GM12878 (cell line): ENCODE measurements at regions not wholly inside any gene's neighbourhood (a gene's known extent, or its start where the extent isn't known, plus 50 kb on each side); places are given as distances from the start of the nearest gene placed in this dataset.

Source experiments
- ATAC-seq: fragments of 200-7000 bp; cut with Tn5 transposase; 3 replicates; pipeline ENCODE4 v1.9.1; 2020; ENCODE audit warnings: mild to moderate bottlenecking, moderate library complexity
- BruUV-seq: library from RNA; stranded (reverse); fragments of 400-500 nt; replicated peaks from 2 replicates; lab custom pipeline; 2021; lab: Mats Ljungman, UMichigan
- CTCF ChIA-PET: fragments of 300-600 bp; sonication (Branson Sonifier 250); formaldehyde crosslinking; extraction: SDS; loops from one replicate; lab custom pipeline; 2021; ENCODE audit warnings: inconsistent platforms; lab: Yijun Ruan, JAX
- POLR2A ChIA-PET: fragments of 350-600 bp; formaldehyde crosslinking; extraction: SDS; loops from one replicate; lab custom pipeline; 2021; ENCODE audit warnings: inconsistent platforms; lab: Charles Lee
- RAD21 ChIA-PET: fragments of 300-600 bp; sonication (Branson Sonifier 250); formaldehyde crosslinking; loops from one replicate; lab custom pipeline; 2023; ENCODE audit warnings: antibody characterized with exemption; ENCODE audit not compliant: unreplicated experiment; lab: Charles Lee
- SMC1A ChIA-PET: fragments of 300-600 bp; sonication (Branson Sonifier 250); formaldehyde crosslinking; loops from one replicate; lab custom pipeline; 2023; ENCODE audit not compliant: unreplicated experiment, uncharacterized antibody; lab: Charles Lee
- DNase-seq: peaks from one replicate; pipeline ENCODE4 v3.0.0-alpha.2; 2011; ENCODE audit warnings: low read depth, low spot score
- FAIRE-seq: peaks from 3 replicates; lab custom pipeline; 2011; peaks lifted over from hg19 to GRCh38; lab: Jason Lieb, UNC
- H2AFZ ChIP-seq: 2 replicates; pipeline ENCODE4 v1.6.0; 2011; ENCODE audit warnings: low read depth, low read length, control low read depth; ENCODE audit not compliant: control insufficient read depth
- H3K27ac ChIP-seq: 2 replicates; pipeline ENCODE4 v1.5.1; 2011; ENCODE audit warnings: control low read depth; ENCODE audit not compliant: control insufficient read depth, insufficient read depth
- H3K27me3 ChIP-seq, 2 experiments: replicated peaks in 1 of 2; 2 replicates each; pipeline versions ENCODE4 v1.6.0 to v1.6.1; 2011; ENCODE audit warnings: low read length in 1 of 2; ENCODE audit not compliant: control insufficient read depth in 2 of 2, insufficient read depth in 2 of 2
- H3K36me3 ChIP-seq, 2 experiments: 2 replicates each; pipeline ENCODE4 v1.5.1; 2011; ENCODE audit warnings: low read length in 1 of 2; ENCODE audit not compliant: control insufficient read depth in 2 of 2, insufficient read depth in 2 of 2
- H3K4me1 ChIP-seq: 2 replicates; pipeline ENCODE4 v1.6.1; 2011; ENCODE audit warnings: mild to moderate bottlenecking, low read length, moderate library complexity, mixed read lengths; ENCODE audit not compliant: control insufficient read depth, insufficient read depth
- H3K4me2 ChIP-seq: 2 replicates; pipeline ENCODE4 v1.6.0; 2011; ENCODE audit warnings: control low read depth; ENCODE audit not compliant: control insufficient read depth, insufficient read depth
- H3K4me3 ChIP-seq: fragments of 200-600 bp; sonication (generic); 2 replicates; pipeline ENCODE4 v1.5.1; 2016
- H3K79me2 ChIP-seq: 2 replicates; pipeline ENCODE4 v1.6.0; 2011; ENCODE audit warnings: low read length; ENCODE audit not compliant: control insufficient read depth, insufficient read depth
- H3K9ac ChIP-seq: 2 replicates; pipeline ENCODE4 v1.8.0; 2011; ENCODE audit warnings: low read length, control low read depth, mixed read lengths; ENCODE audit not compliant: control insufficient read depth, insufficient read depth
- H3K9me3 ChIP-seq: replicated peaks from 3 replicates; pipeline ENCODE4 v1.5.1; 2011; ENCODE audit warnings: mild to moderate bottlenecking, low read length; ENCODE audit not compliant: control insufficient read depth, insufficient read depth
- H4K20me1 ChIP-seq: 2 replicates; pipeline ENCODE4 v1.6.0; 2011; ENCODE audit not compliant: control insufficient read depth, insufficient read depth
- ATF7 ChIP-seq: fragments of 450-650 bp; IDR thresholded peaks from 2 replicates; pipeline ENCODE4 v1.6.1; 2016; ENCODE audit warnings: low read depth, mild to moderate bottlenecking
- CBX3 ChIP-seq: fragments of 200-600 bp; sonication (generic); IDR thresholded peaks from 2 replicates; pipeline ENCODE4 v1.6.1; 2016; ENCODE audit warnings: low read depth, borderline replicate concordance
- EED ChIP-seq: sonication (generic); IDR thresholded peaks from 2 replicates; pipeline ENCODE4 v1.6.1; 2016; ENCODE audit warnings: antibody characterized with exemption, low read depth
- KLF5 ChIP-seq: fragments of 450-650 bp; IDR thresholded peaks from 2 replicates; pipeline ENCODE4 v1.6.1; 2014; ENCODE audit warnings: mild to moderate bottlenecking; ENCODE audit not compliant: partially characterized antibody
- PAX5 ChIP-seq: IDR thresholded peaks from 2 replicates; pipeline ENCODE4 v1.6.1; 2011; ENCODE audit warnings: low read depth, low read length, borderline replicate concordance
- PAX8 ChIP-seq: fragments of 450-650 bp; IDR thresholded peaks from 2 replicates; pipeline ENCODE4 v1.6.1; 2017; ENCODE audit warnings: mild to moderate bottlenecking, moderate library complexity
- RAD21 ChIP-seq: IDR thresholded peaks from 2 replicates; pipeline ENCODE4 v1.6.1; 2011; ENCODE audit warnings: mild to moderate bottlenecking, low read depth, low read length, moderate library complexity; ENCODE audit not compliant: insufficient read depth
- RFX5 ChIP-seq: IDR thresholded peaks from 2 replicates; pipeline ENCODE4 v1.6.1; 2011; ENCODE audit warnings: low read depth, low read length, improper control_type of control experiment
- SRF ChIP-seq, 2 experiments: IDR thresholded peaks; 2 replicates each; pipeline ENCODE4 v1.6.1; 2011; ENCODE audit warnings: low read depth in 2 of 2, low read length in 2 of 2, mild to moderate bottlenecking in 1 of 2, moderate library complexity in 1 of 2
- STAT3 ChIP-seq: IDR thresholded peaks from 2 replicates; pipeline ENCODE4 v1.6.1; 2011; ENCODE audit warnings: low read depth, low read length, improper control_type of control experiment
- SUPT20H ChIP-seq: IDR thresholded peaks from 2 replicates; pipeline ENCODE4 v1.6.1; 2011; ENCODE audit warnings: low read depth, mild to moderate bottlenecking, low read length, moderate library complexity, borderline replicate concordance; ENCODE audit not compliant: control insufficient read depth
- TBL1XR1 ChIP-seq: IDR thresholded peaks from 2 replicates; pipeline ENCODE4 v1.6.1; 2012; ENCODE audit warnings: low read depth, low read length, improper control_type of control experiment
- ZNF24 ChIP-seq: fragments of 450-650 bp; IDR thresholded peaks from 2 replicates; pipeline ENCODE4 v1.6.1; 2017; ENCODE audit warnings: antibody characterized with exemption, mild to moderate bottlenecking
- WGBS: methylation state at CpG from one replicate; pipeline ENCODE4 v1.1.6; 2016; ENCODE audit warnings: low lambda C conversion rate; ENCODE audit not compliant: insufficient replicate concordance, insufficient coverage; ENCODE audit errors: missing lambda C conversion rate; 5-methylcytosine and 5-hydroxymethylcytosine counted together
- in situ Hi-C: fragments of 300-500 bp; cut with MboI; formaldehyde crosslinking; loops from 9 replicates; pipeline ENCODE4 v1.14.3; 2018; ENCODE audit warnings: mixed read lengths
- intact Hi-C: fragments of 100-400 bp; cut with micrococcal nuclease; formaldehyde crosslinking; loops from one replicate; pipeline ENCODE4 v1.14.2; 2022; ENCODE audit not compliant: unreplicated experiment
- TF ChIP-seq, protein P1 (sequence below), 3 experiments: IDR thresholded peaks in 2 of 3; conservative IDR thresholded peaks in 1 of 3; 2 replicates each; pipeline ENCODE4 v1.5.1; 2011; ENCODE audit warnings: low read depth in 3 of 3, low read length in 3 of 3, mild to moderate bottlenecking in 3 of 3, control low read depth in 2 of 3, moderate library complexity in 2 of 3, inconsistent platforms in 1 of 3, mixed read lengths in 1 of 3; ENCODE audit not compliant: control insufficient read depth in 2 of 3, insufficient read depth in 1 of 3; ENCODE audit errors: extremely low read depth in 1 of 3
- TF ChIP-seq, protein P2 (sequence below): fragments of 450-650 bp; IDR thresholded peaks from 2 replicates; pipeline ENCODE4 v1.6.1; 2017; ENCODE audit warnings: borderline replicate concordance

DNA sequence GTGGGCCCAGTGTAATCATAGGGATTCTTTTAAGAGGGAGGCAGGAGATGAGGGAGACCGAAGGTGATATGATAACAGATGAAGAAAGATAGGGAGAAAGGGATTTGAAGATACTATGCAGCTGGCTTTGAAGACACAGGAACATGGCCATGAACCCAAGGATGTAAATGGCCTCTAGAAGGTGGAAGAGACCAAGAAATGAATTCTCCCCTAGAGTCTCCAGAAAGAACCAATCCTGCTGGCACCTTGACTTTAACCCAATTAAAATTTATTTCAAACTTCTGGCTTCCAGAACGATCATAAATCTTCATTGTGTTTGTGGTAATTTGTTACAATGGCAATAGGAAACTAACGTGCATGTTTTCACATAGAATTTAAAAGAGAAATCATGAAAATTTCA is 95.0 kb upstream of the GORAB start:
- no peak for FAIRE-seq
- Histone ChIP-seq H3K36me3 (no peaks in the 10 kb centered on the region), H3K79me2 (no peaks in the 10 kb centered on the region), H3K9ac (no peak overlapping the region), H3K27ac (no peak overlapping the region), H3K9me3 (no peaks in the 10 kb centered on the region), H3K4me1 (no peaks in the 10 kb centered on the region), H3K4me2 (no peak overlapping the region), H3K27me3 (no peaks in the 10 kb centered on the region; a peak in 1 of 4 replicates), H4K20me1 (no peaks in the 10 kb centered on the region), H3K4me3 (no peak overlapping the region), H2AFZ (no peak overlapping the region)
- no peak for ATAC-seq
- 10% methylated on average over 3 of the region's 3 CpGs for WGBS
- DNase-seq: no peak
- BruUV-seq: no TSS peak
- RAD21 ChIA-PET: no interaction called here
- intact Hi-C loops: no loop called here
- CTCF ChIA-PET: interaction anchor here (1.0 kb wide), 1 partner anchor 10 kb away, joined by 3 read pairs; no protein-coding TSS in a partner anchor
- in situ Hi-C loops: no loop called here
- POLR2A ChIA-PET: no interaction called here
- SMC1A ChIA-PET: interaction anchor here (0.5 kb wide), 1 partner anchor 330 kb away, joined by 3 read pairs; no protein-coding TSS in a partner anchor
- no peak for TF ChIP-seq KLF5
- TF ChIP-seq, protein P1, sequence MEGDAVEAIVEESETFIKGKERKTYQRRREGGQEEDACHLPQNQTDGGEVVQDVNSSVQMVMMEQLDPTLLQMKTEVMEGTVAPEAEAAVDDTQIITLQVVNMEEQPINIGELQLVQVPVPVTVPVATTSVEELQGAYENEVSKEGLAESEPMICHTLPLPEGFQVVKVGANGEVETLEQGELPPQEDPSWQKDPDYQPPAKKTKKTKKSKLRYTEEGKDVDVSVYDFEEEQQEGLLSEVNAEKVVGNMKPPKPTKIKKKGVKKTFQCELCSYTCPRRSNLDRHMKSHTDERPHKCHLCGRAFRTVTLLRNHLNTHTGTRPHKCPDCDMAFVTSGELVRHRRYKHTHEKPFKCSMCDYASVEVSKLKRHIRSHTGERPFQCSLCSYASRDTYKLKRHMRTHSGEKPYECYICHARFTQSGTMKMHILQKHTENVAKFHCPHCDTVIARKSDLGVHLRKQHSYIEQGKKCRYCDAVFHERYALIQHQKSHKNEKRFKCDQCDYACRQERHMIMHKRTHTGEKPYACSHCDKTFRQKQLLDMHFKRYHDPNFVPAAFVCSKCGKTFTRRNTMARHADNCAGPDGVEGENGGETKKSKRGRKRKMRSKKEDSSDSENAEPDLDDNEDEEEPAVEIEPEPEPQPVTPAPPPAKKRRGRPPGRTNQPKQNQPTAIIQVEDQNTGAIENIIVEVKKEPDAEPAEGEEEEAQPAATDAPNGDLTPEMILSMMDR (IDR thresholded peaks at IDR 0.05 in 2 of 3, conservative IDR thresholded peaks at IDR 0.05 in 1 of 3; ENCODE audit: control insufficient read depth in 2 of 3, extremely low read depth in 1 of 3, insufficient read depth in 1 of 3, low read depth in 3 of 3, low read length in 3 of 3): peak in 1 of 3 experiments; percentile 10; a peak in 1 of 6 replicates
- TF ChIP-seq, all 136 proteins: peak for 1

DNA sequence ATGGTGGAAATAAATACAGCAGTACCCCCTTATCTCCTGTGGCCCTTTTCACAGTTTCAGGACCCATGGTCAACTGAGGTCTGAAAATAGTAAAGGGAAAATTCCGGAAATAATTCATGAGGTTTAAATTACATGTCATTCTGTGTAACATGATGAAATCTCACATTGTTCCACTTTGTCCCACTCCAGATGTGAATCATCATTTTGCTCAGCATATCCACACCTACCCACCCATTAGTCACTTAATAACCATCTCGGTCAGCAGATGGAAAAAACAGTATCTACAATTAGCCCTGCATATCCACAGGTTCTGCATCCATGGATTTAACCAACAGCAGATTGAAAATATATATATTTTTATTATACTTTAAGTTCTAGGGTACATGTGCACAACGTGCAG is 86.9 kb upstream of the GORAB start:
- FAIRE-seq (no peak), ATAC-seq (no peak), DNase-seq (no peak)
- Histone ChIP-seq H3K4me3 (no peak overlapping the region), H3K4me1 (no peaks in the 10 kb centered on the region), H3K4me2 (no peak overlapping the region), H3K36me3 (no peaks in the 10 kb centered on the region), H3K9me3 (no peaks in the 10 kb centered on the region), H3K79me2 (no peaks in the 10 kb centered on the region), H3K27ac (no peak overlapping the region), H3K9ac (no peak overlapping the region), H4K20me1 (no peaks in the 10 kb centered on the region), H2AFZ (no peak overlapping the region), H3K27me3 (no peaks in the 10 kb centered on the region)
- ChIA-PET POLR2A (no interaction called here), RAD21 (no interaction called here), CTCF (no interaction called here), SMC1A (interaction anchor here (1.6 kb wide), 1 partner anchor 46 kb away, joined by 3 read pairs; no protein-coding TSS in a partner anchor)
- in situ Hi-C loops (no loop called here), intact Hi-C loops (no loop called here)
- WGBS: 3% methylated on average over 3 of the region's 3 CpGs
- BruUV-seq: no TSS peak
- TF ChIP-seq RAD21 (no peak), PAX8 (no peak), CBX3 (no peak), PAX5 (no peak), STAT3 (no peak), ATF7 (no peak), SRF (IDR thresholded peaks at IDR 0.05; ENCODE audit: low read depth in 2 of 2, low read length in 2 of 2) (no peak), SUPT20H (no peak), TBL1XR1 (no peak), EED (no peak), RFX5 (no peak), ZNF24 (no peak)
- TF ChIP-seq, protein P2, sequence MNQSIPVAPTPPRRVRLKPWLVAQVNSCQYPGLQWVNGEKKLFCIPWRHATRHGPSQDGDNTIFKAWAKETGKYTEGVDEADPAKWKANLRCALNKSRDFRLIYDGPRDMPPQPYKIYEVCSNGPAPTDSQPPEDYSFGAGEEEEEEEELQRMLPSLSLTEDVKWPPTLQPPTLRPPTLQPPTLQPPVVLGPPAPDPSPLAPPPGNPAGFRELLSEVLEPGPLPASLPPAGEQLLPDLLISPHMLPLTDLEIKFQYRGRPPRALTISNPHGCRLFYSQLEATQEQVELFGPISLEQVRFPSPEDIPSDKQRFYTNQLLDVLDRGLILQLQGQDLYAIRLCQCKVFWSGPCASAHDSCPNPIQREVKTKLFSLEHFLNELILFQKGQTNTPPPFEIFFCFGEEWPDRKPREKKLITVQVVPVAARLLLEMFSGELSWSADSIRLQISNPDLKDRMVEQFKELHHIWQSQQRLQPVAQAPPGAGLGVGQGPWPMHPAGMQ: no peak
